ENCODE measurements at regions not wholly inside any gene's neighbourhood (a gene's known extent, or its start where the extent isn't known, plus 50 kb on each side); places are given as distances from the start of the nearest gene placed in this dataset.

GRCh38 chr10:109040622-109041021 lies 882.7 kb downstream of the XPNPEP1 start (continued):
- TF ChIP-seq KDM4A (IDR thresholded peaks at IDR 0.05; ENCODE audit: low read depth, low read length, severe bottlenecking) (no peak), CBX8 (IDR thresholded peaks at IDR 0.05; ENCODE audit: borderline replicate concordance, low read depth, low read length) (no peak), MAFK (IDR thresholded peaks at IDR 0.05; ENCODE audit: low read depth, low read length) (no peak)
